ENCODE measurements at regions not wholly inside any gene's neighbourhood (a gene's known extent, or its start where the extent isn't known, plus 50 kb on each side); places are given as distances from the start of the nearest gene placed in this dataset.

DNA sequence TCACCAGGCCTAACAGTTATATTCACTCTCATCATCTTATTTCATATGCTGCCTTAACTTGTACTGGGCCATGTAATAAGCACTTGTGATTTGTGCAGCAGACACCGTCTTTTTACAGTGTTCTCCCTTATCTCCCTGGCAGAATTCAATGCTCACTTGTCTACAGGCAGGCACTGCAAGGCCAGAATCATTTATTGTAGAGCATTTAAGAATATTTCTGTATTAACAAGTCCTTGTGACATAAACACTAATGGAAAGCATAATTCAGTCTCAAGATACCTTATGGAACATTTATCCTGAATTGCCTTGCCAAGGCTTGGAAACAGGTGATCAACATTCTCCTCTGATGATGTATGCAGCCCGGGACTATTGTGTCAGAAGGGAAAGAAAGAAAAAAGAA is 808.9 kb downstream of the STPG2 start:
- TF ChIP-seq, protein P1, sequence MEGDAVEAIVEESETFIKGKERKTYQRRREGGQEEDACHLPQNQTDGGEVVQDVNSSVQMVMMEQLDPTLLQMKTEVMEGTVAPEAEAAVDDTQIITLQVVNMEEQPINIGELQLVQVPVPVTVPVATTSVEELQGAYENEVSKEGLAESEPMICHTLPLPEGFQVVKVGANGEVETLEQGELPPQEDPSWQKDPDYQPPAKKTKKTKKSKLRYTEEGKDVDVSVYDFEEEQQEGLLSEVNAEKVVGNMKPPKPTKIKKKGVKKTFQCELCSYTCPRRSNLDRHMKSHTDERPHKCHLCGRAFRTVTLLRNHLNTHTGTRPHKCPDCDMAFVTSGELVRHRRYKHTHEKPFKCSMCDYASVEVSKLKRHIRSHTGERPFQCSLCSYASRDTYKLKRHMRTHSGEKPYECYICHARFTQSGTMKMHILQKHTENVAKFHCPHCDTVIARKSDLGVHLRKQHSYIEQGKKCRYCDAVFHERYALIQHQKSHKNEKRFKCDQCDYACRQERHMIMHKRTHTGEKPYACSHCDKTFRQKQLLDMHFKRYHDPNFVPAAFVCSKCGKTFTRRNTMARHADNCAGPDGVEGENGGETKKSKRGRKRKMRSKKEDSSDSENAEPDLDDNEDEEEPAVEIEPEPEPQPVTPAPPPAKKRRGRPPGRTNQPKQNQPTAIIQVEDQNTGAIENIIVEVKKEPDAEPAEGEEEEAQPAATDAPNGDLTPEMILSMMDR (IDR thresholded peaks at IDR 0.05 in 2 of 3, conservative IDR thresholded peaks at IDR 0.05 in 1 of 3; ENCODE audit: borderline replicate concordance in 1 of 3, insufficient read depth in 1 of 3, low read depth in 2 of 3, low read length in 2 of 3), result no peak
- TF ChIP-seq REST (IDR thresholded peaks at IDR 0.05; ENCODE audit: low read depth), result no peak
- TF ChIP-seq CEBPB (IDR thresholded peaks at IDR 0.05; ENCODE audit: low read depth), result no peak
- no peak for TF ChIP-seq CBX3 (IDR thresholded peaks at IDR 0.05; ENCODE audit: low read depth)
- no peak for TF ChIP-seq POLR2AphosphoS5 (IDR thresholded peaks at IDR 0.05; ENCODE audit: low read depth, low read length)
- no peak for TF ChIP-seq ELF1 (IDR thresholded peaks at IDR 0.05; ENCODE audit: borderline replicate concordance, low read depth)
- no peak for TF ChIP-seq POLR2A (IDR thresholded peaks at IDR 0.05; ENCODE audit: borderline replicate concordance, extremely low read depth, insufficient read depth, insufficient read length)
- TF ChIP-seq MAX (IDR thresholded peaks at IDR 0.05), result no peak
